Uterus (tissue), 2 donors: ENCODE measurements at regions not wholly inside any gene's neighbourhood (a gene's known extent, or its start where the extent isn't known, plus 50 kb on each side); places are given as distances from the start of the nearest gene placed in this dataset.

ENCODE experiments used
- CTCF ChIP-seq, 4 experiments: fragments of 200-600 bp in 2 of 4; fragments of 450-650 bp in 2 of 4; sonication (generic) in 2 of 4; IDR thresholded peaks; one replicate each; pipeline ENCODE4 v1.5.1; 2016 to 2019; ENCODE audit warnings: antibody characterized with exemption in 4 of 4, mild to moderate bottlenecking in 2 of 4, moderate library complexity in 1 of 4
- POLR2A ChIP-seq, 2 donors: fragments of 450-650 bp; IDR thresholded peaks; one replicate each; pipeline ENCODE4 v1.6.1; 2016; ENCODE audit warnings: antibody characterized with exemption in 2 of 2, mild to moderate bottlenecking in 1 of 2, moderate library complexity in 1 of 2

- TF ChIP-seq CTCF (IDR thresholded peaks at IDR 0.05), result no peak
- TF ChIP-seq POLR2A (IDR thresholded peaks at IDR 0.05), result no peak
Observed at GRCh38 chr6:19102936-19103335, 715.8 kb downstream of the RNF144B start.
